HCT116 (cell line): ENCODE measurements at regions not wholly inside any gene's neighbourhood (a gene's known extent, or its start where the extent isn't known, plus 50 kb on each side); places are given as distances from the start of the nearest gene placed in this dataset.

Source experiments
- ATAC-seq: fragments of 200-7000 bp; cut with Tn5 transposase; 2 replicates; pipeline ENCODE4 v1.9.1; 2020; ENCODE audit warnings: mild to moderate bottlenecking, moderate library complexity
- BruUV-seq: library from RNA; stranded (reverse); fragments of 400-500 nt; replicated peaks from 2 replicates; lab custom pipeline; 2021; lab: Mats Ljungman, UMichigan
- CTCF ChIA-PET: fragments of 300-600 bp; sonication (Branson Sonifier 250); formaldehyde crosslinking; loops from one replicate; lab custom pipeline; 2021; ENCODE audit warnings: antibody characterized with exemption; lab: Charles Lee
- POLR2A ChIA-PET: fragments of 300-600, 350-600 bp; sonication (Branson Sonifier 250); formaldehyde crosslinking; loops from one replicate; lab custom pipeline; 2021; ENCODE audit warnings: antibody characterized with exemption; lab: Charles Lee
- RAD21 ChIA-PET, 2 experiments: fragments of 300-600 bp; sonication (Branson Sonifier 250); formaldehyde crosslinking; loops; one replicate each; lab custom pipeline; 2023; ENCODE audit warnings: low total read pairs in 2 of 2; ENCODE audit not compliant: uncharacterized antibody in 2 of 2, unreplicated experiment in 2 of 2, low non-redundant PET in 1 of 2; lab: Charles Lee
- DNase-seq: peaks from one replicate; pipeline ENCODE4 v3.0.0-alpha.2; 2010; ENCODE audit warnings: low read depth, low spot score
- H2AFZ ChIP-seq: fragments of 200-600 bp; shearing (Covaris generic), sonication (generic); 2 replicates; pipeline ENCODE4 v1.6.1; 2017; ENCODE audit warnings: low read depth, mixed run types, mixed read lengths, antibody characterized with exemption, low read length; ENCODE audit not compliant: poor library complexity, severe bottlenecking
- H3K27ac ChIP-seq: 2 replicates; pipeline ENCODE4 v1.5.1; 2012; ENCODE audit warnings: low read depth, low read length
- H3K27me3 ChIP-seq: fragments of 200-600 bp; sonication (generic); 2 replicates; pipeline ENCODE4 v1.6.1; 2016; ENCODE audit warnings: mixed run types, low read length, mixed read lengths; ENCODE audit not compliant: insufficient read depth
- H3K36me3 ChIP-seq, 2 experiments: fragments of 200-500 bp in 1 of 2; fragments of 200-600 bp in 1 of 2; sonication (Bioruptor generic) in 1 of 2; sonication (generic) in 1 of 2; 2 replicates each; pipeline versions ENCODE4 v1.5.1 to v1.6.1; 2014 to 2016; ENCODE audit warnings: low read length in 2 of 2, inconsistent platforms in 1 of 2, mixed read lengths in 1 of 2, mixed run types in 1 of 2; ENCODE audit not compliant: insufficient read depth in 2 of 2, control insufficient read depth in 1 of 2
- H3K4me1 ChIP-seq, 2 experiments: fragments of 200-600 bp in 1 of 2; sonication (generic) in 1 of 2; 2 replicates each; pipeline versions ENCODE4 v1.5.1 to v1.6.1; 2012 to 2017; ENCODE audit warnings: low read length in 2 of 2, inconsistent platforms in 1 of 2, mild to moderate bottlenecking in 1 of 2, mixed read lengths in 1 of 2, mixed run types in 1 of 2, moderate library complexity in 1 of 2; ENCODE audit not compliant: insufficient read depth in 2 of 2, control insufficient read depth in 1 of 2
- H3K4me2 ChIP-seq: fragments of 200-600 bp; sonication (generic); 2 replicates; pipeline ENCODE4 v1.6.1; 2017; ENCODE audit warnings: mixed run types, low read length, mixed read lengths
- H3K4me3 ChIP-seq, 2 experiments: fragments of 200-600 bp in 1 of 2; sonication (generic) in 1 of 2; replicated peaks in 1 of 2; 2 replicates each; pipeline ENCODE4 v1.5.1; 2011 to 2016; ENCODE audit warnings: low read length in 2 of 2, control low read depth in 1 of 2, low read depth in 1 of 2, mild to moderate bottlenecking in 1 of 2, mixed read lengths in 1 of 2, mixed run types in 1 of 2
- H3K79me2 ChIP-seq: fragments of 200-600 bp; sonication (generic); 2 replicates; pipeline ENCODE4 v1.6.1; 2017; ENCODE audit warnings: mild to moderate bottlenecking, mixed run types, low read length, moderate library complexity, mixed read lengths; ENCODE audit not compliant: insufficient read depth
- H3K9ac ChIP-seq: fragments of 200-600 bp; sonication (generic); 2 replicates; pipeline ENCODE4 v1.6.1; 2016; ENCODE audit warnings: low read length, mixed read lengths
- H3K9me2 ChIP-seq: fragments of 200-600 bp; sonication (generic), shearing (Covaris generic); 2 replicates; pipeline ENCODE4 v1.6.1; 2017; ENCODE audit warnings: mixed run types, mild to moderate bottlenecking, moderate library complexity; ENCODE audit not compliant: insufficient read depth
- H3K9me3 ChIP-seq, 2 experiments: fragments of 200-500 bp in 1 of 2; fragments of 200-600 bp in 1 of 2; sonication (Bioruptor generic) in 1 of 2; sonication (generic) in 1 of 2; 2 replicates each; pipeline ENCODE4 v1.6.1; 2014 to 2017; ENCODE audit warnings: low read length in 2 of 2, mixed read lengths in 2 of 2, inconsistent platforms in 1 of 2, low read depth in 1 of 2, mild to moderate bottlenecking in 1 of 2, mixed run types in 1 of 2, moderate library complexity in 1 of 2; ENCODE audit not compliant: control insufficient read depth in 1 of 2, insufficient read depth in 1 of 2
- H4K20me1 ChIP-seq: fragments of 200-600 bp; sonication (generic), shearing (Covaris generic); 2 replicates; pipeline ENCODE4 v1.6.1; 2017; ENCODE audit warnings: mixed run types, mild to moderate bottlenecking, moderate library complexity; ENCODE audit not compliant: insufficient read depth
- CEBPB ChIP-seq: IDR thresholded peaks from 2 replicates; pipeline ENCODE4 v1.6.1; 2012; ENCODE audit warnings: low read depth
- EZH2 ChIP-seq: fragments of 200-600 bp; sonication (generic); IDR thresholded peaks from 2 replicates; pipeline ENCODE4 v1.6.1; 2017; ENCODE audit warnings: antibody characterized with exemption, mixed run types
- JUND ChIP-seq: IDR thresholded peaks from 2 replicates; pipeline ENCODE4 v1.6.1; 2012
- POLR2A ChIP-seq: IDR thresholded peaks from 2 replicates; pipeline ENCODE4 v1.7.0; 2011; ENCODE audit warnings: borderline replicate concordance; ENCODE audit not compliant: insufficient read depth, insufficient read length; ENCODE audit errors: extremely low read depth
- intact Hi-C: fragments of 100-400 bp; cut with micrococcal nuclease; formaldehyde crosslinking; loops from 2 replicates; pipeline ENCODE4 v1.10.0; 2022
- TF ChIP-seq, protein P1 (sequence below): IDR thresholded peaks from 2 replicates; pipeline ENCODE4 v1.6.1; 2012
- TF ChIP-seq, protein P2 (sequence below): IDR thresholded peaks from 2 replicates; pipeline ENCODE4 v1.6.1; 2012; ENCODE audit warnings: low read depth

GRCh38 chr7:51452694-51453093, 136.1 kb upstream of the COBL start:
- H3K4me3 ChIP-seq: no peak overlapping the region
- H3K79me2 ChIP-seq: no peaks in the 10 kb centered on the region
- BruUV-seq: no TSS peak
- H3K36me3 ChIP-seq: no peaks in the 10 kb centered on the region
- no peak overlapping the region for H2AFZ ChIP-seq
- POLR2A ChIA-PET: no interaction called here
- no peak for ATAC-seq
- RAD21 ChIA-PET: no interaction called here
- CTCF ChIA-PET: no interaction called here
- no peak overlapping the region for H3K4me2 ChIP-seq
- H3K9ac ChIP-seq: no peak overlapping the region
- DNase-seq: no peak
- intact Hi-C loops: no loop called here
- H3K9me3 ChIP-seq: no peaks in the 10 kb centered on the region
- H3K27me3 ChIP-seq: no peaks in the 10 kb centered on the region
- H4K20me1 ChIP-seq: no peaks in the 10 kb centered on the region
- no peaks in the 10 kb centered on the region for H3K4me1 ChIP-seq
- H3K9me2 ChIP-seq: no peaks in the 10 kb centered on the region
- no peak for TF ChIP-seq CEBPB
- TF ChIP-seq, protein P1, sequence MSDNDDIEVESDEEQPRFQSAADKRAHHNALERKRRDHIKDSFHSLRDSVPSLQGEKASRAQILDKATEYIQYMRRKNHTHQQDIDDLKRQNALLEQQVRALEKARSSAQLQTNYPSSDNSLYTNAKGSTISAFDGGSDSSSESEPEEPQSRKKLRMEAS: no peak
- TF ChIP-seq POLR2A: no peak
- no peak for TF ChIP-seq JUND
- TF ChIP-seq EZH2: no peak
- TF ChIP-seq, protein P2, sequence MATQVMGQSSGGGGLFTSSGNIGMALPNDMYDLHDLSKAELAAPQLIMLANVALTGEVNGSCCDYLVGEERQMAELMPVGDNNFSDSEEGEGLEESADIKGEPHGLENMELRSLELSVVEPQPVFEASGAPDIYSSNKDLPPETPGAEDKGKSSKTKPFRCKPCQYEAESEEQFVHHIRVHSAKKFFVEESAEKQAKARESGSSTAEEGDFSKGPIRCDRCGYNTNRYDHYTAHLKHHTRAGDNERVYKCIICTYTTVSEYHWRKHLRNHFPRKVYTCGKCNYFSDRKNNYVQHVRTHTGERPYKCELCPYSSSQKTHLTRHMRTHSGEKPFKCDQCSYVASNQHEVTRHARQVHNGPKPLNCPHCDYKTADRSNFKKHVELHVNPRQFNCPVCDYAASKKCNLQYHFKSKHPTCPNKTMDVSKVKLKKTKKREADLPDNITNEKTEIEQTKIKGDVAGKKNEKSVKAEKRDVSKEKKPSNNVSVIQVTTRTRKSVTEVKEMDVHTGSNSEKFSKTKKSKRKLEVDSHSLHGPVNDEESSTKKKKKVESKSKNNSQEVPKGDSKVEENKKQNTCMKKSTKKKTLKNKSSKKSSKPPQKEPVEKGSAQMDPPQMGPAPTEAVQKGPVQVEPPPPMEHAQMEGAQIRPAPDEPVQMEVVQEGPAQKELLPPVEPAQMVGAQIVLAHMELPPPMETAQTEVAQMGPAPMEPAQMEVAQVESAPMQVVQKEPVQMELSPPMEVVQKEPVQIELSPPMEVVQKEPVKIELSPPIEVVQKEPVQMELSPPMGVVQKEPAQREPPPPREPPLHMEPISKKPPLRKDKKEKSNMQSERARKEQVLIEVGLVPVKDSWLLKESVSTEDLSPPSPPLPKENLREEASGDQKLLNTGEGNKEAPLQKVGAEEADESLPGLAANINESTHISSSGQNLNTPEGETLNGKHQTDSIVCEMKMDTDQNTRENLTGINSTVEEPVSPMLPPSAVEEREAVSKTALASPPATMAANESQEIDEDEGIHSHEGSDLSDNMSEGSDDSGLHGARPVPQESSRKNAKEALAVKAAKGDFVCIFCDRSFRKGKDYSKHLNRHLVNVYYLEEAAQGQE: no peak
- no peak overlapping the region for H3K27ac ChIP-seq
